GM12878 (cell line): ENCODE measurements at regions not wholly inside any gene's neighbourhood (a gene's known extent, or its start where the extent isn't known, plus 50 kb on each side); places are given as distances from the start of the nearest gene placed in this dataset.

Experiments used
- BRCA1 ChIP-seq: IDR thresholded peaks from 2 replicates; pipeline ENCODE4 v1.6.1; 2011; ENCODE audit warnings: low read depth, low read length, improper control_type of control experiment
- CHD1 ChIP-seq: IDR thresholded peaks from 2 replicates; pipeline ENCODE4 v1.6.1; 2012; ENCODE audit warnings: low read depth, low read length, improper control_type of control experiment
- NFYB ChIP-seq: IDR thresholded peaks from 2 replicates; pipeline ENCODE4 v1.6.1; 2011; ENCODE audit warnings: low read depth, mild to moderate bottlenecking, low read length, improper control_type of control experiment, moderate library complexity; ENCODE audit not compliant: insufficient read depth
- RBBP5 ChIP-seq: fragments of 200-600 bp; sonication (generic); conservative IDR thresholded peaks from 2 replicates; pipeline ENCODE4 v1.6.1; 2016

- TF ChIP-seq BRCA1 (no peak), RBBP5 (no peak), CHD1 (no peak), NFYB (no peak)
Measured at GRCh38 chr18:68445668-68446426, 269.1 kb downstream of the TMX3 start.
